SK-N-SH (cell line): ENCODE measurements at regions not wholly inside any gene's neighbourhood (a gene's known extent, or its start where the extent isn't known, plus 50 kb on each side); places are given as distances from the start of the nearest gene placed in this dataset.

Experiments used
- ELF1 ChIP-seq: IDR thresholded peaks from 2 replicates; pipeline ENCODE4 v1.4.0; 2012
- FOXJ3 ChIP-seq: sonication (generic); formaldehyde crosslinking; IDR thresholded peaks from 2 replicates; pipeline ENCODE4 v1.5.1; 2020; ENCODE audit warnings: mild to moderate bottlenecking, missing genetic modification reagents
- RCOR1 ChIP-seq: fragments of 150-350 bp; IDR thresholded peaks from 2 replicates; pipeline ENCODE4 v1.6.1; 2017; ENCODE audit warnings: antibody characterized with exemption, low read length
- REST ChIP-seq: IDR thresholded peaks from 2 replicates; pipeline ENCODE4 v1.6.1; 2012; ENCODE audit warnings: mild to moderate bottlenecking, low read depth, low read length, moderate library complexity
- RFX5 ChIP-seq: IDR thresholded peaks from 2 replicates; pipeline ENCODE4 v1.6.1; 2012; ENCODE audit warnings: mild to moderate bottlenecking, improper control_type of control experiment, low read length
- USF2 ChIP-seq: fragments of 150-350 bp; IDR thresholded peaks from 2 replicates; pipeline ENCODE4 v1.6.1; 2017; ENCODE audit warnings: antibody characterized with exemption, low read length, low read depth, borderline replicate concordance
- TF ChIP-seq, protein P1 (sequence below): fragments of 200-600 bp; sonication (generic); IDR thresholded peaks from 2 replicates; pipeline ENCODE4 v1.6.1; 2017; ENCODE audit warnings: antibody characterized with exemption, mild to moderate bottlenecking, moderate library complexity
- TF ChIP-seq, protein P2 (sequence below): IDR thresholded peaks from 2 replicates; pipeline ENCODE4 v1.4.0; 2012; ENCODE audit warnings: low read depth

DNA sequence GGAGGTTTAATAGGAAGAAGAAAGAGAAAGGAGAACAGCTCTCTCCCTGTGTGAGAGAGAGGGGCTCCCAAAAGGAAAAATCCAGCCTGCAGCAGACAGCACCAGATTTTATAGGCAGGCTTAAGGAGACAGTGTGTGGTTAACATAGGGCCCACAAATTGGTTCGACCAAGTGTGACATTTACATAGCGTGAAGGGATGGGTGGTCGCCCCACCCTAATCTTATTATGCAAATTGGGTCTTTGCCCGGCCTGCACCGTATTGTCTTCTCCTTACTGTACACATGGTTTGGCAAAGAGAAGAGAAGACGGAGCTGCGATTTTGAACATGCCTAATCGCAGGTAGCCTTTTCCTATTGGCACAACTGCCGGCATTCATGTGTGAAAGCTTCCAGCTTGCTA is 756.3 kb downstream of the NXPH1 start:
- TF ChIP-seq, protein P1, sequence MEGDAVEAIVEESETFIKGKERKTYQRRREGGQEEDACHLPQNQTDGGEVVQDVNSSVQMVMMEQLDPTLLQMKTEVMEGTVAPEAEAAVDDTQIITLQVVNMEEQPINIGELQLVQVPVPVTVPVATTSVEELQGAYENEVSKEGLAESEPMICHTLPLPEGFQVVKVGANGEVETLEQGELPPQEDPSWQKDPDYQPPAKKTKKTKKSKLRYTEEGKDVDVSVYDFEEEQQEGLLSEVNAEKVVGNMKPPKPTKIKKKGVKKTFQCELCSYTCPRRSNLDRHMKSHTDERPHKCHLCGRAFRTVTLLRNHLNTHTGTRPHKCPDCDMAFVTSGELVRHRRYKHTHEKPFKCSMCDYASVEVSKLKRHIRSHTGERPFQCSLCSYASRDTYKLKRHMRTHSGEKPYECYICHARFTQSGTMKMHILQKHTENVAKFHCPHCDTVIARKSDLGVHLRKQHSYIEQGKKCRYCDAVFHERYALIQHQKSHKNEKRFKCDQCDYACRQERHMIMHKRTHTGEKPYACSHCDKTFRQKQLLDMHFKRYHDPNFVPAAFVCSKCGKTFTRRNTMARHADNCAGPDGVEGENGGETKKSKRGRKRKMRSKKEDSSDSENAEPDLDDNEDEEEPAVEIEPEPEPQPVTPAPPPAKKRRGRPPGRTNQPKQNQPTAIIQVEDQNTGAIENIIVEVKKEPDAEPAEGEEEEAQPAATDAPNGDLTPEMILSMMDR = no peak
- TF ChIP-seq RCOR1 (no peak), FOXJ3 (CRISPR knock-in tag) (no peak), USF2 (no peak), REST (no peak), RFX5 (no peak), ELF1 (no peak)
- TF ChIP-seq, protein P2, sequence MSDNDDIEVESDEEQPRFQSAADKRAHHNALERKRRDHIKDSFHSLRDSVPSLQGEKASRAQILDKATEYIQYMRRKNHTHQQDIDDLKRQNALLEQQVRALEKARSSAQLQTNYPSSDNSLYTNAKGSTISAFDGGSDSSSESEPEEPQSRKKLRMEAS = no peak
